GM18951 (cell line): ENCODE measurements at regions not wholly inside any gene's neighbourhood (a gene's known extent, or its start where the extent isn't known, plus 50 kb on each side); places are given as distances from the start of the nearest gene placed in this dataset.

Experiments
- POLR2A ChIP-seq: IDR thresholded peaks from 4 replicates; pipeline ENCODE4 v1.6.1; 2011; ENCODE audit warnings: mild to moderate bottlenecking; ENCODE audit not compliant: insufficient read length, insufficient read depth; ENCODE audit errors: extremely low read depth
- in situ Hi-C: fragments of 300-500 bp; cut with MboI; formaldehyde crosslinking; loops from one replicate; pipeline ENCODE4 v1.12.0; 2022; ENCODE audit warnings: low sequenced_read_pairs, mixed read lengths, inconsistent platforms; ENCODE audit not compliant: unreplicated experiment

DNA sequence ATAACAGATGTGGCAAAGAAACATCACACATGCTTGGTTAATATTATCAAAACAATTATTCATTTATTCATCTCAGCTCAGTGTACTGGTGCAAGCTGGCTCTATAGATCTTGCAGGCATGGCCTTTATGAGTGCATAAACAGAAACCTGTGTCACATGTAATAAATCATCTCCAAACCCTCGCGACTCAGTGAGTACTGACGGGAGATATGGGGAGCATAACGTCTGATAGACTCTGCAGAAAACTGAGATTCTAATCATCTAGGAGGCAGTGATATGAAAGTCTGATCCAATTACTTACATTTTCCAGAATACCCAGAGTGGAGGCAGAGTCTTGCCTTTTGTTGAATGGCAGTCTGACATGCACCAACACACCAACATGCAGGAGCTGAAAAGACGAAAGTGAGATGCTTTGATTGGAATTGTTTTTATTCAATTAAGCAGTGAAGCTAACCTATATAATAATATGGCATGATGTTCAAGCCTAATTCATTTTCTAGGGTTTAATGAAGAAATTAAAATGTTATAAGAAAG, 416.8 kb downstream of the RNF144A start:
- TF ChIP-seq POLR2A: no peak
- in situ Hi-C loops: no loop called here

DNA sequence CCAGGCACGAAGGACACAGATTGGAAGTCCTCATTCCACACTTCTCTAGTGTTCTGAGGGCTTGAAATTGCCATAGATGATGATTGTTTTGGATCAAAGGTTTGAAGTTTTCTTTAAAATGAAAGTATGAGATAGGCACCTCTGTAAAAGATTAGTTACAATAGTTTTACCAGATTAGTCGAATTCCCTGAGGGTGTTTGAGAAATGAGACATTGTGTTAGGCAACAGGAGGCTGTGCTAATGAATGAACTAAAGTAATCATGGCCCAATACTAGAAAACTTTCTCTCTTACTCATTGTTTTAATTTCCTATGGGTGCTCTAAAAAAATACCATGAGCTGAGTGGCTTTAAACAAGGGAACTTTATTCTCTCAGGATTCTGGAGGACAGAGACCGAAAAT, 421.7 kb downstream of the RNF144A start:
- in situ Hi-C loops: no loop called here

DNA sequence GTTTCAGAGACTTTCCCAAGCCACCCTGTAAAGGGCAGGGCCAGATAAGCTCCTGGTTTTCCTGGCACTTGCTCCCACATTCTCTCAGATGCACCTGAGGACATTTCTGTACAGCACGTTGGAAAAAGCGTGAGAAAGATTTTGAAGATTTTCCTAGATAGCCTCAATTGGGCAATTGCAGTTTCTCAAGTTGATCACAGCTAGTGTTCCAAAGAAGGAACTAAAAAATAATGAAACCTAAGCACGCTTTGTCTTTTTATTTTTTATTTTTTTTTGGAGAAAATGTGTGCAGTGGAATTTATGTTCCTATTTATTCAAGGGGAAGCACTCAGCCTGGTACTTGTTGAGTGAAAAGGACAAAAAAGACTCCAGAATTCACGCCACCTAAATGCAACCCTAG, 429.1 kb downstream of the RNF144A start:
- in situ Hi-C loops: no loop called here
- TF ChIP-seq POLR2A: no peak

More for the DNA sequence above, 421.7 kb downstream of the RNF144A start:
- no peak for TF ChIP-seq POLR2A

DNA sequence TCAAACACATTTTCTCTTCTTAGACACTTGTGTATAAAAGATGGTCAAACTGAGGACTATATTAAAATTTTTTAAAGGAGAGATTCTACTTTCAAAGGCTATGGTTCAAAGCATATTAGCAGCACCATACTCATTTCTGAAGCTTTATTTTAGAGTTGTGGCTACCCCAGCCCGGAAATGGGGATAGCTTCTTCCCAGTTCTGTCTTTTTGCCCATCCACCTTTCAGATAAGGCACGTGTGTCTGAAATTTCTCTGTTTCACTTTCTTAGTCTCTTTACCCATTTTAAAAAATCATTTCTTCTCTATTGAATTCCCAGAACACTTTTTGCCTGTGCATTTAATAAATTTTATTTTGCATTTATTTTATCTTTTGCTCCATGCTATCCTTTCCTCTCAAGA, 431.5 kb downstream of the RNF144A start:
- no peak for TF ChIP-seq POLR2A
- in situ Hi-C loops: no loop called here

DNA sequence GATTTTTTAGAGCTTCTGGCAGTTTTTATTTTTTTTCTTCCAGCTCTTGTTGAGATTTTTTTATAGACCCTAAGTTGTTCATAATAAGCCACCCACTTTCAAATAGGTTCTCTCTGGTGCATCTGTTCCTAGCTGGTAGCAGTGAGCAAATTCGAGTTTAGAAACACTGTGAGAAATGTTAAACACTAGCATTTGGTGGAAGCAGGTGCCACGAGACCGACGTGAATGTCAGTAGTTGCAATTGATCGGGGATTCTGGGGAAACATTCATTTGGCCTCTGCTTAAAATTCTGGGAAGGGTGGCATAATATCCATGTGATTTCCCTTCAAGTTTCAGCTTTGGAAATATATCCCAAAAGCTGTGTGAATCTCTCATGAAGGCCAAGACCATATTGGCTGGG, 435.0 kb downstream of the RNF144A start:
- in situ Hi-C loops: no loop called here

DNA sequence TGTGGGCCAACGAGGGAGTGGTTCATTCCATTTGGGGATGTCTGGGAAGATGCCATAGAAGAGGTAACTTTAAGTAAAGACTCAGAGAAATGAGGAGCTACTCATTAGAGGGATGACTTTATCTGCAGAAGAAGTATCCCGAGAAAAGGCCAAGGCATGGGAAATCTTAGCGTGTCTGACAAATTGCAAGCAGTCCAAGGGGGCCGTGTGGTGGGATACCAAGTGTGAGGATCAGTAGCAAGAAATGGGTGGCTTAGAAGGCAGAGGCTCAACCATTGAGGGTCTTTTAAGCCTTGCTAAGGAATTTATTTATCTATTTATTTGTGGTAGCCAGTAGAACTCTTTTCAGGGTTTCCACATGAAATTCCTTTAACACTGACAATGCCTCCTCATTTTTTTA, 436.4 kb downstream of the RNF144A start:
- in situ Hi-C loops: no loop called here
- TF ChIP-seq POLR2A: no peak

More for the DNA sequence above, 435.0 kb downstream of the RNF144A start:
- TF ChIP-seq POLR2A: no peak

DNA sequence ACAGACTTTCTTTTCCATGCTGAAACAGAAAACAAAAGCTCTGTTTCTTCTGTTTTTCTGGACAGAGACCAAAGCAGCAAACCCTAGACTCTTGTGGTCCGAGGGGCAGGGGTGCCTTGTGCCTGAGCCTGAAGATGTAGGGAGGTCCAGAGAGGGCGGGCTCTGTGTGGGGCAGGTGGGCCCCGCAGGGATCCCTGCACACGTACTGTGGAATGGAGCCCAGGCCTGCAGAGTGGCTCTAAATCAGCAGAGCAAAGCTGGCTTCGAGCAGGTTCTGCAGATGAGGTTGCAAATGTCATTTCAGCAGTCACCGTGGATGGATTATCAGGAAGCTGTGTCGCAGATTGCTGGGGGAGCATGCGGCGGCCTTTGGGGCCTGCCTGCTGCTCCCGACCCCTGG, 438.6 kb downstream of the RNF144A start:
- no peak for TF ChIP-seq POLR2A
- in situ Hi-C loops: no loop called here

DNA sequence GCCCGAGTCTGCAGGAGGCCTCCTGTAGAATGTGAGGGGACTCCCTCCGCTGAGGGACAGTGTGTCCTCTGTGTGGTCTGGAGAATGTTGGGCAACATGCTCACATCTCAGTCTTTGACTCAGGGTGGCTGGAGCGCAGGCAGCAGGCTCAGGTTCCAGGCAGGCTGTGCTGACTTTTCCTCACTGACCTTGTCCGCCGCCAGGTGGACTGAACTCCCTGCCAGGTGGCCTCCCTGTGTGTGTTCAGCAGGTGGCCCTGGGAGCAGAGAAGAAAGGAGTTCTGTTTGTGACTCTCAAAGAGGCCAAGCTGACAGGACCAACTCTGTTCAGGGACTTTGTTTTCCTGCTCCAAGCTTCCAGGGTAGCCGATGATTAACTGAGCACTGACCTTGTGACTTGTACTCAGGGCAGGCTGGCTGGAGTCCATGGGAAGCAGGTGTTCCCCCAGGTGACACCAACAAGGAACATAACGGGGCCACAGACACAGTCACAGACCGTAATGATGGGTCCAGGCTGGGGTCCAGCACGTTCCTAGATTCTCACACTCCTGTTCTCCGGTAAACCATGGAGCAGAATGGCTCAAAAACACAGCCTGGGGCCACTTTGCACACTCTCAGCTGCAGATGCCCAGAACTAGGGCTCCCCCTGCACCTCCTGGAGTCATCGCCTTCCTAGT, 439.8 kb downstream of the RNF144A start:
- TF ChIP-seq POLR2A: no peak
- in situ Hi-C loops: no loop called here

DNA sequence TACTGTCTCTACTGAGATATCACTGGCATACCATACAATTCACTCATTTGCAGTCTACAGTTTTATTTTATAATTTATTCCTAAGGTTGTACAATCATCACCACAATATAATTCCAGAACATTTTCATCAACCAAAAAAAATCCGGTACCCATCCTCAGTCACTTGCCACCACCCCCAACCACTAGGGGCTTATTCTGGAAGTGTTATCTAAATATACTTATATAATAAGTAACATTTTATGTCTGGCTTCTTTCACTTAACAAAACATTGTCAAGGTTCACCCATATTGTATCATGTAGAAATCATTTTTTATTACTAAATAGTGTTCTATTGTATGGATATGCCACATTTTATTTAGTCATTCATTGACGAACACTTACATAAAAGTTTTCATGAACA, 440.8 kb downstream of the RNF144A start:
- no peak for TF ChIP-seq POLR2A
- in situ Hi-C loops: no loop called here

DNA sequence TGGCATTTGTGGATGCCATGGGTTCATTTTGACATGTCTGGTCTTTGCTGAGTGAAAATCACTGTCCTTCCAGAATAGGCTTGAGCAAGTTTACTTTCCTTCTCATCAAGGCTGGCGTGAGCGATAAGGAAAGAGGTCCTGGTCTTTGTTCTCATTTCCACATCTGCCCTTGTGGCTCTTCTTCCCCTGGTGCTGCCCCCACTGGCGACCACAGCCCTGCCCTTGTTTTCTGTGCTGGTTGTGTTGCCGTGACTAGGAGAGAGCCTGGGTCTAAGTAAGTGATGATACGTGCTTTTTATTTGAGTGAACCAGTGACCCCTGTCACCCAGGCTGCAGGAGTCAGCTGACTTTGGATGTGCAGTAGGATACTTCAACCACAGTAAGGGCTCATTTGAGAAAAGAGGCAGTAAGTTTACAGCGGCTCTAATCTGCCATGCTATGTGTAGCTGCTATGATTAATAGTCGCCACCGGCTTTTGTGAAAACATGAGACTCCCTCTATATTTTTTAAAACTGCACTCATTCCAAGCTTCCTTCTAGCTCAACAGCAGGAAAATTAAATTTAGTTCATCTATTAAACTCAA, 441.7 kb downstream of the RNF144A start:
- TF ChIP-seq POLR2A: no peak
- in situ Hi-C loops: no loop called here

DNA sequence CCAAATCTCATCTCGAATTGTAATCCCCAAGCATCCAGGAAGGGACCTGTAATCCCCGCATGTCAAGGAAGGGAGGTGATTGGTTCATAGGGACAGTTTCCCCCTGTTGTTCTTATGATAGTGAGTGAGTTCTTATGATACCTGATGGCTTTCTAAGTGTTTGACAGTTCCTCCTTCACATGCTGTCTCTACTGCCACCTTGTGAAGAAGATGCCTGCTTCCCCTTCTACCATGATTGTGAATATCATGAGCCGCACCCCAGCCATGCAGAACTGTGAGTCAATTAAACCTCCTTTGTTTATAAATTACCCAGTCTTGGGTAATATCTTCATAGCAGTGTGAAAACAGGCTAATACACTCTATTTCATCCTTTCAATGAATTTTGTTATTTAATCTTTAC, 446.7 kb downstream of the RNF144A start:
- TF ChIP-seq POLR2A: no peak
- in situ Hi-C loops: no loop called here

DNA sequence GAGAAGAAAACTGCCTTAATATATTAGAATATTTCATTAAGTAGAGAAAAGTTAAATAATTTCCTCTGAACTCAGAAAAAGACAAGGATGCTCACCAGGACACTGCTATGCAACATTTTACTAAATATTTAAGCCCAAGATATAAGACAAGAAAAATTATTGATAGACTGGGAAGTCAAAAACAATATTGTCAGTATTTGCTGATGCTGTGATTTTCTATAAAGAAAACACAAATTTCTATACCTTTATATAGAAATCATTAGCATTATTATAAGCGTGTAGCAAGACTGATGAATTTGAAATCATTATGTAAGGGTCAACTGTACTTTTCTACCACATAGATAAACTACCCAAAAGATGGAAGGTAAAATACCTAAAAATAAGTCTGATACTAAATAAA, 451.0 kb downstream of the RNF144A start:
- in situ Hi-C loops: no loop called here
- TF ChIP-seq POLR2A: no peak

DNA sequence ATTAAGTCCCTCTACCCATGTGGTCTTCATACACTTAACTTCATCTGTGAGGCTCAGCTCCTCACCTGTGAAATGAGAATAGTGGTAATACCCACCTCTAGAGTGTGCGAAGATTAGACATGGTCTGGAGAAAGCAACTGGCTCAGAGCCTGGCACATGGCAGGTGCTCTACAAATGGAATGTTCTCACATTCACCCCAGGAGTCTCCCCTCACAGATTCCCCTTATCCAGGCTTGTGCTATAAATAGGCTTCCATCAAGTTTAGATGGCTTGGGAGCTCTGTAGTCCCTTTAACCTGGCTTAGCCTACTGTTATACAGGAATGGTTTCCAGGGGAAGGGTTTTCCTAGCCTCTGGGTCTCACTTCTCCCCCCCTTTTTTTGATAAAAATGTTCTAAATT, 455.9 kb downstream of the RNF144A start:
- in situ Hi-C loops: no loop called here
- TF ChIP-seq POLR2A: no peak

DNA sequence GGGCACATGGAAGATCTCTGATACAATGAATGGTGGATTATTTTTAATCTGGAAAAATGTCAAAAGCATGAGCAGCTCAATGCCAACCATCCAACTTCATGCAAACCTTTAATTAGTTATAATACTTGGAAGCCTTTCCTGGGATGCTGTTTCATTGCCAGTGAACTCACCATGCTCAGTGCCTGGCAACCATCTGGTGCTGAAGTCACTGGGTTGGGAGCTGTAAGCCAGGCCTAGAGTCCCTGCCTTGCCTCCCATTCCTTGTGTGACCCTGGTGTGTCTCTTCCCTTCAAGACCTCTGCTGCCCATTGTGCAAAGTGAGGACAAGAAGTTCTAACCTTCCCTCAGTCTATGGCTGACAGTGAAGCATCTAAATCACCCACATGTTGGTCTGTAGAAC, 458.7 kb downstream of the RNF144A start:
- in situ Hi-C loops: no loop called here
- TF ChIP-seq POLR2A: no peak
